ENCODE measurements at regions not wholly inside any gene's neighbourhood (a gene's known extent, or its start where the extent isn't known, plus 50 kb on each side); places are given as distances from the start of the nearest gene placed in this dataset.

DNA sequence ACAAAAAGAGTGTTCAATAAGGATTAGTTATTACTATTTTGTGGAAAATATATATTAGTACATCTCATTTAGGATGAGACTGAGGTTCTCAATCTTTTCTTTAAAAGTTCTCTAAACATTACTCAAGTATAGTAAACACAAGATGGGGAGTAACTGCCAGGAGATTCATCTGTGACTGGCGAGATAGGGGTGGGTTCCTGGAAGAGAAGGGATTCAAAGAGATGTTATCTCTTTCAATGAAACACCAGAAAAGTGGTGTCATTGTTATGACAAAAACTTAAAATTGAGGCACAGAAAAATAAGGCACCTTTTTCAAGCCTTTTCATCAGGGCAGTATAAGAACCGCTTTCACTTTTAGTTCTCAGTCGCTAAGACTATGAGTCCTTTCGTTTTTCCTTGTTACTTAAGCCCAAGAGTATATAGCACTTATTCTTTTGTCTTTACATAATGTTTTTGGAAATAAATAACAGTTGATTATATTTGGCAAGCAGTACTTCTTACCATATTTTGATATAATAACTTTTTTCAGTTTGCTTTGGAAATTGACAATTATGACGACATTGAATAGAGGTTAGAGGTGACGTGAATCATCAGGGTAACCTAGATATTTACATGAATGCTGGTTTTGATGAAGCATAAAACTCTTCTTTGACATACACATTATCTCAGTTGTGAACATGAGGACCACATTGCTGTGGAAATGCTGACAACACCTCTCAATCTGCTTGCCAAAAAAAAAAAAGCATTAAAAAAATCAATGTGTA lies 393.9 kb upstream of the TCF4 start:
- TF ChIP-seq, protein P1, sequence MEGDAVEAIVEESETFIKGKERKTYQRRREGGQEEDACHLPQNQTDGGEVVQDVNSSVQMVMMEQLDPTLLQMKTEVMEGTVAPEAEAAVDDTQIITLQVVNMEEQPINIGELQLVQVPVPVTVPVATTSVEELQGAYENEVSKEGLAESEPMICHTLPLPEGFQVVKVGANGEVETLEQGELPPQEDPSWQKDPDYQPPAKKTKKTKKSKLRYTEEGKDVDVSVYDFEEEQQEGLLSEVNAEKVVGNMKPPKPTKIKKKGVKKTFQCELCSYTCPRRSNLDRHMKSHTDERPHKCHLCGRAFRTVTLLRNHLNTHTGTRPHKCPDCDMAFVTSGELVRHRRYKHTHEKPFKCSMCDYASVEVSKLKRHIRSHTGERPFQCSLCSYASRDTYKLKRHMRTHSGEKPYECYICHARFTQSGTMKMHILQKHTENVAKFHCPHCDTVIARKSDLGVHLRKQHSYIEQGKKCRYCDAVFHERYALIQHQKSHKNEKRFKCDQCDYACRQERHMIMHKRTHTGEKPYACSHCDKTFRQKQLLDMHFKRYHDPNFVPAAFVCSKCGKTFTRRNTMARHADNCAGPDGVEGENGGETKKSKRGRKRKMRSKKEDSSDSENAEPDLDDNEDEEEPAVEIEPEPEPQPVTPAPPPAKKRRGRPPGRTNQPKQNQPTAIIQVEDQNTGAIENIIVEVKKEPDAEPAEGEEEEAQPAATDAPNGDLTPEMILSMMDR (IDR thresholded peaks at IDR 0.05; ENCODE audit: low read depth, low read length, poor library complexity, severe bottlenecking): no peak
- TF ChIP-seq EZH2phosphoT487 (IDR thresholded peaks at IDR 0.05; ENCODE audit: borderline replicate concordance, low read length): no peak
